ENCODE measurements at regions not wholly inside any gene's neighbourhood (a gene's known extent, or its start where the extent isn't known, plus 50 kb on each side); places are given as distances from the start of the nearest gene placed in this dataset.
A peak's percentile ranks its signal among the peaks of the same experiment; 100 is the strongest.

- no peak for DNase-seq (ENCODE audit: low spot score)
These were observed 520.9 kb upstream of the ID2 start for GRCh38 chr2:8160959-8161358.

- DNase-seq (ENCODE audit: low spot score), result no peak
These were observed 519.3 kb upstream of the ID2 start for GRCh38 chr2:8162552-8162951.

GRCh38 chr2:8165550-8165949 lies 516.3 kb upstream of the ID2 start:
- DNase-seq (ENCODE audit: low spot score), result no peak

GRCh38 chr2:8168022-8168717 lies 513.7 kb upstream of the ID2 start:
- DNase-seq (ENCODE audit: low spot score), result no peak

GRCh38 chr2:8168876-8169424 lies 512.9 kb upstream of the ID2 start:
- no peak for DNase-seq (ENCODE audit: low spot score)

- DNase-seq (ENCODE audit: low spot score), result no peak
These were observed 512.4 kb upstream of the ID2 start for GRCh38 chr2:8169443-8169842.

GRCh38 chr2:8170552-8171327 lies 511.1 kb upstream of the ID2 start:
- no peak for DNase-seq (ENCODE audit: low spot score)

- DNase-seq (ENCODE audit: low spot score), result no peak
These were observed 510.2 kb upstream of the ID2 start for GRCh38 chr2:8171608-8172007.

GRCh38 chr2:8172661-8173060 lies 509.2 kb upstream of the ID2 start:
- no peak for DNase-seq (ENCODE audit: low spot score)

GRCh38 chr2:8174641-8175257 lies 507.1 kb upstream of the ID2 start:
- DNase-seq (ENCODE audit: low spot score), result no peak

GRCh38 chr2:8176887-8177286 lies 505.0 kb upstream of the ID2 start:
- no peak for DNase-seq (ENCODE audit: low spot score)

GRCh38 chr2:8177566-8177965 lies 504.3 kb upstream of the ID2 start:
- no peak for DNase-seq (ENCODE audit: low spot score)

- DNase-seq (ENCODE audit: low spot score), result no peak
These were observed 502.9 kb upstream of the ID2 start for GRCh38 chr2:8178911-8179310.

GRCh38 chr2:8189316-8189715 lies 492.5 kb upstream of the ID2 start:
- DNase-seq (ENCODE audit: low spot score), result no peak

GRCh38 chr2:8190279-8190678 lies 491.6 kb upstream of the ID2 start:
- no peak for DNase-seq (ENCODE audit: low spot score)

GRCh38 chr2:8191427-8191826 lies 490.4 kb upstream of the ID2 start:
- DNase-seq (ENCODE audit: low spot score), result no peak

- DNase-seq (ENCODE audit: low spot score), result no peak
These were observed 488.7 kb upstream of the ID2 start for GRCh38 chr2:8193146-8193545.

- DNase-seq (ENCODE audit: low spot score), result peak; percentile 39
These were observed 487.9 kb upstream of the ID2 start for GRCh38 chr2:8193686-8194615.

GRCh38 chr2:8195784-8196183 lies 486.1 kb upstream of the ID2 start:
- no peak for DNase-seq (ENCODE audit: low spot score)

- DNase-seq (ENCODE audit: low spot score), result no peak
These were observed 485.5 kb upstream of the ID2 start for GRCh38 chr2:8196316-8196715.

- no peak for DNase-seq (ENCODE audit: low spot score)
These were observed 484.8 kb upstream of the ID2 start for GRCh38 chr2:8197101-8197500.

- DNase-seq (ENCODE audit: low spot score), result no peak
These were observed 484.0 kb upstream of the ID2 start for GRCh38 chr2:8197825-8198224.

Data from mucosa of gallbladder (tissue), 1 donor.